HFFc6 (cell line): ENCODE measurements at regions not wholly inside any gene's neighbourhood (a gene's known extent, or its start where the extent isn't known, plus 50 kb on each side); places are given as distances from the start of the nearest gene placed in this dataset.

Experiments
- DNase-seq: peaks from one replicate; pipeline ENCODE4 v3.0.0-alpha.2; 2018
- H3K27ac Mint-ChIP-seq: 2 replicates; pipeline ENCODE4 v1.8.0; 2020; ENCODE audit warnings: mild to moderate bottlenecking, mixed read lengths
- H3K27me3 Mint-ChIP-seq: 2 replicates; pipeline ENCODE4 v1.8.0; 2021; ENCODE audit warnings: mild to moderate bottlenecking, moderate library complexity, mixed read lengths; ENCODE audit not compliant: insufficient read depth
- H3K36me3 Mint-ChIP-seq: 2 replicates; pipeline ENCODE4 v1.8.0; 2021; ENCODE audit warnings: low read depth, mixed read lengths
- H3K4me1 Mint-ChIP-seq: 2 replicates; pipeline ENCODE4 v1.8.0; 2020; ENCODE audit warnings: low read depth, mixed read lengths
- H3K4me3 Mint-ChIP-seq: 2 replicates; pipeline ENCODE4 v1.8.0; 2020; ENCODE audit warnings: mild to moderate bottlenecking, moderate library complexity, mixed read lengths
- H3K9me3 Mint-ChIP-seq: 2 replicates; pipeline ENCODE4 v1.8.0; 2020; ENCODE audit warnings: mild to moderate bottlenecking, mixed read lengths
- CTCF ChIP-seq: fragments of 200-600 bp; sonication (generic); IDR thresholded peaks from 2 replicates; pipeline ENCODE4 v1.5.0; 2021; ENCODE audit warnings: antibody characterized with exemption, mild to moderate bottlenecking

GRCh38 chr1:232136136-232136535 lies 493.8 kb downstream of the SIPA1L2 start:
- H3K9me3 Mint-ChIP-seq, result peaks cover 23% of the 10 kb centered on the region
- no peak overlapping the region for H3K4me3 Mint-ChIP-seq
- no peak for TF ChIP-seq CTCF
- H3K36me3 Mint-ChIP-seq, result no peaks in the 10 kb centered on the region
- no peak for DNase-seq
- H3K4me1 Mint-ChIP-seq, result no peaks in the 10 kb centered on the region
- H3K27me3 Mint-ChIP-seq, result no peaks in the 10 kb centered on the region; the same call in 1 of the 2 replicates
- no peak overlapping the region for H3K27ac Mint-ChIP-seq

- no peak for TF ChIP-seq CTCF
- peaks cover 12% of the 10 kb centered on the region; the same call in 1 of the 2 replicates for H3K9me3 Mint-ChIP-seq
- no peak overlapping the region for H3K4me3 Mint-ChIP-seq
- H3K27ac Mint-ChIP-seq, result no peak overlapping the region
- H3K36me3 Mint-ChIP-seq, result no peaks in the 10 kb centered on the region
- H3K4me1 Mint-ChIP-seq, result no peaks in the 10 kb centered on the region
- H3K27me3 Mint-ChIP-seq, result no peaks in the 10 kb centered on the region; the same call in 1 of the 2 replicates
- DNase-seq, result no peak
Measured at GRCh38 chr1:232134365-232134764, 495.6 kb downstream of the SIPA1L2 start.

- H3K4me3 Mint-ChIP-seq, result no peak overlapping the region
- no peaks in the 10 kb centered on the region for H3K36me3 Mint-ChIP-seq
- no peak for DNase-seq
- H3K9me3 Mint-ChIP-seq, result peaks cover 12% of the 10 kb centered on the region; the same call in 1 of the 2 replicates
- H3K27ac Mint-ChIP-seq, result no peak overlapping the region
- H3K4me1 Mint-ChIP-seq, result peaks cover 15% of the 10 kb centered on the region
- TF ChIP-seq CTCF, result no peak
- H3K27me3 Mint-ChIP-seq, result no peaks in the 10 kb centered on the region; the same call in 1 of the 2 replicates
Measured at GRCh38 chr1:232132572-232132971, 497.4 kb downstream of the SIPA1L2 start.

- Mint-ChIP-seq H3K27ac (no peak overlapping the region), H3K9me3 (peaks cover 12% of the 10 kb centered on the region; the same call in 1 of the 2 replicates), H3K27me3 (no peaks in the 10 kb centered on the region; the same call in 1 of the 2 replicates), H3K4me3 (no peak overlapping the region), H3K36me3 (no peaks in the 10 kb centered on the region), H3K4me1 (peaks cover 21% of the 10 kb centered on the region)
- DNase-seq, result no peak
- TF ChIP-seq CTCF, result no peak
Measured at GRCh38 chr1:232131715-232132391, 498.1 kb downstream of the SIPA1L2 start.

- no peak for TF ChIP-seq CTCF
- Mint-ChIP-seq H3K36me3 (no peaks in the 10 kb centered on the region), H3K4me3 (no peak overlapping the region), H3K27me3 (no peaks in the 10 kb centered on the region), H3K4me1 (peaks cover 26% of the 10 kb centered on the region), H3K27ac (no peak overlapping the region), H3K9me3 (peaks cover 9% of the 10 kb centered on the region; the same call in 1 of the 2 replicates)
- DNase-seq, result no peak
Measured at GRCh38 chr1:232130815-232131480, 499.0 kb downstream of the SIPA1L2 start.
